ENCODE measurements at regions not wholly inside any gene's neighbourhood (a gene's known extent, or its start where the extent isn't known, plus 50 kb on each side); places are given as distances from the start of the nearest gene placed in this dataset.
A peak's percentile ranks its signal among the peaks of the same experiment; 100 is the strongest.

GRCh38 chr4:43241104-43241503 is 348.6 kb downstream of the GRXCR1 start:
- TF ChIP-seq, protein P1, sequence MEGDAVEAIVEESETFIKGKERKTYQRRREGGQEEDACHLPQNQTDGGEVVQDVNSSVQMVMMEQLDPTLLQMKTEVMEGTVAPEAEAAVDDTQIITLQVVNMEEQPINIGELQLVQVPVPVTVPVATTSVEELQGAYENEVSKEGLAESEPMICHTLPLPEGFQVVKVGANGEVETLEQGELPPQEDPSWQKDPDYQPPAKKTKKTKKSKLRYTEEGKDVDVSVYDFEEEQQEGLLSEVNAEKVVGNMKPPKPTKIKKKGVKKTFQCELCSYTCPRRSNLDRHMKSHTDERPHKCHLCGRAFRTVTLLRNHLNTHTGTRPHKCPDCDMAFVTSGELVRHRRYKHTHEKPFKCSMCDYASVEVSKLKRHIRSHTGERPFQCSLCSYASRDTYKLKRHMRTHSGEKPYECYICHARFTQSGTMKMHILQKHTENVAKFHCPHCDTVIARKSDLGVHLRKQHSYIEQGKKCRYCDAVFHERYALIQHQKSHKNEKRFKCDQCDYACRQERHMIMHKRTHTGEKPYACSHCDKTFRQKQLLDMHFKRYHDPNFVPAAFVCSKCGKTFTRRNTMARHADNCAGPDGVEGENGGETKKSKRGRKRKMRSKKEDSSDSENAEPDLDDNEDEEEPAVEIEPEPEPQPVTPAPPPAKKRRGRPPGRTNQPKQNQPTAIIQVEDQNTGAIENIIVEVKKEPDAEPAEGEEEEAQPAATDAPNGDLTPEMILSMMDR (IDR thresholded peaks at IDR 0.05; ENCODE audit: poor library complexity, severe bottlenecking), result no peak
- no peak overlapping the region for H3K27ac ChIP-seq (ENCODE audit: poor library complexity, severe bottlenecking)
- peaks cover 6% of the 10 kb centered on the region for H3K4me1 ChIP-seq (ENCODE audit: insufficient read depth, poor library complexity, severe bottlenecking)
- no peaks in the 10 kb centered on the region for H3K9me3 ChIP-seq (ENCODE audit: severe bottlenecking)
- H3K4me3 ChIP-seq (ENCODE audit: severe bottlenecking), result no peak overlapping the region
- no peaks in the 10 kb centered on the region for H3K27me3 ChIP-seq (ENCODE audit: insufficient read depth, poor library complexity, severe bottlenecking)
- no peaks in the 10 kb centered on the region for H3K36me3 ChIP-seq (ENCODE audit: low read depth)
- ATAC-seq (ENCODE audit: low read depth) (no peak), DNase-seq (ENCODE audit: low spot score) (no peak)

GRCh38 chr4:43242606-43243005 is 350.1 kb downstream of the GRXCR1 start:
- no peak for DNase-seq (ENCODE audit: low spot score)
- H3K27ac ChIP-seq (ENCODE audit: poor library complexity, severe bottlenecking), result no peak overlapping the region
- no peak overlapping the region for H3K4me3 ChIP-seq (ENCODE audit: severe bottlenecking)
- ATAC-seq (ENCODE audit: low read depth), result 0 out of 3 replicates have a peak, but pooled peaks have one; percentile 25
- H3K9me3 ChIP-seq (ENCODE audit: severe bottlenecking), result no peaks in the 10 kb centered on the region
- H3K27me3 ChIP-seq (ENCODE audit: insufficient read depth, poor library complexity, severe bottlenecking), result no peaks in the 10 kb centered on the region
- no peaks in the 10 kb centered on the region for H3K36me3 ChIP-seq (ENCODE audit: low read depth)
- TF ChIP-seq, protein P1 (IDR thresholded peaks at IDR 0.05; ENCODE audit: poor library complexity, severe bottlenecking), result no peak
- H3K4me1 ChIP-seq (ENCODE audit: insufficient read depth, poor library complexity, severe bottlenecking), result peaks cover 6% of the 10 kb centered on the region

GRCh38 chr4:43243433-43244116 is 351.1 kb downstream of the GRXCR1 start:
- Histone ChIP-seq H3K27ac (ENCODE audit: poor library complexity, severe bottlenecking) (no peak overlapping the region), H3K4me1 (ENCODE audit: insufficient read depth, poor library complexity, severe bottlenecking) (peaks cover 6% of the 10 kb centered on the region), H3K27me3 (ENCODE audit: insufficient read depth, poor library complexity, severe bottlenecking) (no peaks in the 10 kb centered on the region), H3K9me3 (ENCODE audit: severe bottlenecking) (no peaks in the 10 kb centered on the region), H3K4me3 (ENCODE audit: severe bottlenecking) (no peak overlapping the region), H3K36me3 (ENCODE audit: low read depth) (no peaks in the 10 kb centered on the region)
- DNase-seq (ENCODE audit: low spot score), result no peak
- no peak for ATAC-seq (ENCODE audit: low read depth)
- TF ChIP-seq, protein P1 (IDR thresholded peaks at IDR 0.05; ENCODE audit: poor library complexity, severe bottlenecking), result no peak

DNA sequence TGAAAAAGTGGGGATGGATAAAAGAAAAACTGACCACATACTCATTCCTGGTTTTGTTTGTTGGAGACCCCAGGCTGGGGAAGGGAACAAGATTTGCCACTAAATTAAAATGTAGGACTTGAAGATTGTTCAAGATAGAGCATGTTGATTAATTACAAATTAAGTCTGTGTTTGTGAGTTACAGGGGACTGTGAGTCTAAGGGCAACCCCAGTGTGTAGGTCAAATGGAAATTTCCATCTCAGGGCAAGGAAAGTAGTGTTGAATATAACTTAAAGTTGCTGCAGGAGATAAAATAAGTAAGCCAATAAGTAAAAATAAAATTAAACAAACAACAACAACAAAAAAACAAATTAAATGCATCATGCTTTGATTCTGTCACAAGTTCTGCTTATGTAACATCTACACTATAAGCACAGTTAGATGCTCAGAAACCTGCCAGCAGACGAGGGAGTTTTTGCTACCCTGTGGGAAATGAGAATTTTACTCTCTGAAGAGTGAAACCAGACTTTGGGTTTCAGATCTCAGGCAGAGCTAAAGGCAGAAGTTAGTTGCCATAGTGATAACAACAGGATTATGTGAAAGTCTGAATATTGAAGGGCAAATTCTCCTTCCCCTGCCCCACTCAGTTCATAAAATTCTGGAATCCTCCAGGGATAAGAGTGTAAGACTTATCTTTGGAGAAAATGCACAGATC is 352.3 kb downstream of the GRXCR1 start:
- H3K4me3 ChIP-seq (ENCODE audit: severe bottlenecking), result no peak overlapping the region
- ATAC-seq (ENCODE audit: low read depth) (no peak), DNase-seq (ENCODE audit: low spot score) (no peak)
- no peaks in the 10 kb centered on the region for H3K27me3 ChIP-seq (ENCODE audit: insufficient read depth, poor library complexity, severe bottlenecking)
- H3K4me1 ChIP-seq (ENCODE audit: insufficient read depth, poor library complexity, severe bottlenecking), result peaks cover 6% of the 10 kb centered on the region
- TF ChIP-seq, protein P1 (IDR thresholded peaks at IDR 0.05; ENCODE audit: poor library complexity, severe bottlenecking), result no peak
- no peak overlapping the region for H3K27ac ChIP-seq (ENCODE audit: poor library complexity, severe bottlenecking)
- no peaks in the 10 kb centered on the region for H3K36me3 ChIP-seq (ENCODE audit: low read depth)
- H3K9me3 ChIP-seq (ENCODE audit: severe bottlenecking), result no peaks in the 10 kb centered on the region

- peak; percentile 36; the same call in 2 of the 3 replicates for ATAC-seq (ENCODE audit: low read depth)
- no peaks in the 10 kb centered on the region for H3K27me3 ChIP-seq (ENCODE audit: insufficient read depth, poor library complexity, severe bottlenecking)
- no peak overlapping the region for H3K4me3 ChIP-seq (ENCODE audit: severe bottlenecking)
- DNase-seq (ENCODE audit: low spot score), result no peak
- no peak overlapping the region for H3K27ac ChIP-seq (ENCODE audit: poor library complexity, severe bottlenecking)
- H3K9me3 ChIP-seq (ENCODE audit: severe bottlenecking), result no peaks in the 10 kb centered on the region
- H3K4me1 ChIP-seq (ENCODE audit: insufficient read depth, poor library complexity, severe bottlenecking), result peaks cover 4% of the 10 kb centered on the region
- no peaks in the 10 kb centered on the region for H3K36me3 ChIP-seq (ENCODE audit: low read depth)
- TF ChIP-seq, protein P1 (IDR thresholded peaks at IDR 0.05; ENCODE audit: poor library complexity, severe bottlenecking), result no peak
Measured at GRCh38 chr4:43251841-43252240, 359.3 kb downstream of the GRXCR1 start.
